Neural cell (in vitro differentiated cells): ENCODE measurements at regions not wholly inside any gene's neighbourhood (a gene's known extent, or its start where the extent isn't known, plus 50 kb on each side); places are given as distances from the start of the nearest gene placed in this dataset.

Experiments used
- H2AFZ ChIP-seq: fragments of 200-600, 300-800 bp; sonication (generic), shearing (Covaris generic); 2 replicates; pipeline ENCODE4 v1.6.0; 2014; ENCODE audit warnings: low read depth, mild to moderate bottlenecking, antibody characterized with exemption, low read length, moderate library complexity
- H3F3A ChIP-seq: fragments of 200-600 bp; shearing (Covaris generic); 2 replicates; pipeline ENCODE4 v1.6.1; 2016; ENCODE audit warnings: mild to moderate bottlenecking, moderate library complexity, mixed read lengths, antibody characterized with exemption, low read length; ENCODE audit not compliant: insufficient read depth, poor library complexity, severe bottlenecking
- H3K27ac ChIP-seq: fragments of 200-600, 300-800 bp; sonication (generic), shearing (Covaris generic); 2 replicates; pipeline ENCODE4 v1.5.1; 2014; ENCODE audit warnings: mild to moderate bottlenecking, low read length, moderate library complexity
- H3K27me3 ChIP-seq: fragments of 300-800, 200-600 bp; sonication (generic), shearing (Covaris generic); 2 replicates; pipeline ENCODE4 v1.6.0; 2014; ENCODE audit warnings: mild to moderate bottlenecking, low read depth, low read length, moderate library complexity; ENCODE audit not compliant: insufficient read depth
- H3K36me3 ChIP-seq: fragments of 300-800, 200-600 bp; sonication (generic), shearing (Covaris generic); 2 replicates; pipeline ENCODE4 v1.5.1; 2014; ENCODE audit warnings: mild to moderate bottlenecking, antibody characterized with exemption, low read length, moderate library complexity; ENCODE audit not compliant: insufficient read depth
- H3K4me2 ChIP-seq: fragments of 300-800, 200-600 bp; sonication (generic), shearing (Covaris generic); 2 replicates; pipeline ENCODE4 v1.6.0; 2014; ENCODE audit warnings: mild to moderate bottlenecking, low read length
- H3K4me3 ChIP-seq: fragments of 300-800, 200-600 bp; sonication (generic), shearing (Covaris generic); 2 replicates; pipeline ENCODE4 v1.5.1; 2014; ENCODE audit warnings: mild to moderate bottlenecking, low read length, moderate library complexity
- H3K79me2 ChIP-seq: fragments of 200-600 bp; shearing (Covaris generic); replicated peaks from 2 replicates; pipeline ENCODE4 v1.6.0; 2014; ENCODE audit warnings: mild to moderate bottlenecking, low read length, moderate library complexity; ENCODE audit not compliant: insufficient read depth
- H3K9ac ChIP-seq: fragments of 300-800, 200-600 bp; sonication (generic), shearing (Covaris generic); 2 replicates; pipeline ENCODE4 v1.6.1; 2016; ENCODE audit warnings: mild to moderate bottlenecking, low read length, mixed read lengths
- H3K9me2 ChIP-seq: fragments of 200-600 bp; shearing (Covaris generic); 2 replicates; pipeline ENCODE4 v1.6.1; 2016; ENCODE audit warnings: mild to moderate bottlenecking, low read length, mixed read lengths; ENCODE audit not compliant: insufficient read depth
- H3K9me3 ChIP-seq: fragments of 200-600, 300-800 bp; sonication (generic), shearing (Covaris generic); 2 replicates; pipeline ENCODE4 v1.6.1; 2016; ENCODE audit warnings: mild to moderate bottlenecking, mixed run types, low read length, moderate library complexity, mixed read lengths
- H4K20me1 ChIP-seq: fragments of 200-600 bp; shearing (Covaris generic); 2 replicates; pipeline ENCODE4 v1.6.1; 2016; ENCODE audit warnings: mild to moderate bottlenecking, mixed run types; ENCODE audit not compliant: insufficient read depth
- EP300 ChIP-seq: fragments of 450-650 bp; conservative IDR thresholded peaks from 2 replicates; pipeline ENCODE4 v1.6.1; 2014; ENCODE audit warnings: antibody characterized with exemption, mild to moderate bottlenecking, moderate library complexity; ENCODE audit not compliant: poor library complexity, severe bottlenecking
- EZH2 ChIP-seq: fragments of 200-600, 300-800 bp; shearing (Covaris generic), sonication (generic); IDR thresholded peaks from 2 replicates; pipeline ENCODE4 v1.6.1; 2014; ENCODE audit warnings: antibody characterized with exemption, low read length, borderline replicate concordance, mild to moderate bottlenecking; ENCODE audit not compliant: insufficient read depth, poor library complexity, severe bottlenecking
- MXI1 ChIP-seq: fragments of 450-650 bp; conservative IDR thresholded peaks from 2 replicates; pipeline ENCODE4 v1.6.1; 2014; ENCODE audit warnings: antibody characterized with exemption, mild to moderate bottlenecking; ENCODE audit not compliant: poor library complexity, severe bottlenecking
- POLR2AphosphoS5 ChIP-seq: IDR thresholded peaks from 2 replicates; pipeline ENCODE4 v1.6.1; 2012
- RAD21 ChIP-seq: fragments of 450-650 bp; conservative IDR thresholded peaks from 2 replicates; pipeline ENCODE4 v1.6.1; 2014; ENCODE audit warnings: antibody characterized with exemption, mild to moderate bottlenecking, moderate library complexity
- REST ChIP-seq: IDR thresholded peaks from 2 replicates; pipeline ENCODE4 v1.6.1; 2012; ENCODE audit warnings: borderline replicate concordance
- SMC3 ChIP-seq: fragments of 450-650 bp; conservative IDR thresholded peaks from 2 replicates; pipeline ENCODE4 v1.6.1; 2014; ENCODE audit warnings: antibody characterized with exemption, mild to moderate bottlenecking, moderate library complexity; ENCODE audit not compliant: poor library complexity
- TAF1 ChIP-seq: IDR thresholded peaks from 2 replicates; pipeline ENCODE4 v1.6.1; 2012; ENCODE audit warnings: low read depth
- TF ChIP-seq, protein P1 (sequence below): fragments of 450-650 bp; IDR thresholded peaks from 2 replicates; pipeline ENCODE4 v1.5.1; 2014; ENCODE audit warnings: antibody characterized with exemption, mild to moderate bottlenecking, moderate library complexity; ENCODE audit not compliant: poor library complexity, severe bottlenecking

GRCh38 chr2:103172821-103173220 is 411.0 kb downstream of the TMEM182 start:
- H3K79me2 ChIP-seq, result no peaks in the 10 kb centered on the region
- H3F3A ChIP-seq, result no peaks in the 10 kb centered on the region
- H3K27ac ChIP-seq, result no peak overlapping the region

DNA sequence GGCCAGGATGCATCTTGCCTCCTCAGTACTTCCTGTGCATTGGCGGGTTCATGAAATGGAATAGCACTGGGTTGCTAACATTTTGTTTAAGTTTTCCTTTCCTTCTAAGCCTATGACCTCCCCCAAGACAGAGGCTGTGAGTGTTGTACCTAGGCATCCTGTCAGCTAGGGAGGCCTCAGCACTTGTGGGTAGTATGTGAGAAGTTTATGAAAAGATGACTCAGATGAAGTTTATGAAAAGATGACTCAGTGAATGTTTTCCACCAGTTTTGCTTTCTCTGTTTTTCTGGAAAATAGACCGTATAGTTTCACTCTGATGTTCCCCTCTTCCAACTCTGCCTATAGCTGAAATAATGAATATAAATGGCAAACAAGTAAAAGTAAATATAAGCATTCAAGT is 412.9 kb downstream of the TMEM182 start:
- H3K9ac ChIP-seq, result no peak overlapping the region
- no peaks in the 10 kb centered on the region for H3K9me3 ChIP-seq
- no peak for TF ChIP-seq EP300
- TF ChIP-seq MXI1, result no peak
- TF ChIP-seq TAF1, result no peak
- TF ChIP-seq POLR2AphosphoS5, result no peak
- TF ChIP-seq REST, result no peak
- TF ChIP-seq EZH2, result no peak
- TF ChIP-seq RAD21, result no peak
- TF ChIP-seq, protein P1, sequence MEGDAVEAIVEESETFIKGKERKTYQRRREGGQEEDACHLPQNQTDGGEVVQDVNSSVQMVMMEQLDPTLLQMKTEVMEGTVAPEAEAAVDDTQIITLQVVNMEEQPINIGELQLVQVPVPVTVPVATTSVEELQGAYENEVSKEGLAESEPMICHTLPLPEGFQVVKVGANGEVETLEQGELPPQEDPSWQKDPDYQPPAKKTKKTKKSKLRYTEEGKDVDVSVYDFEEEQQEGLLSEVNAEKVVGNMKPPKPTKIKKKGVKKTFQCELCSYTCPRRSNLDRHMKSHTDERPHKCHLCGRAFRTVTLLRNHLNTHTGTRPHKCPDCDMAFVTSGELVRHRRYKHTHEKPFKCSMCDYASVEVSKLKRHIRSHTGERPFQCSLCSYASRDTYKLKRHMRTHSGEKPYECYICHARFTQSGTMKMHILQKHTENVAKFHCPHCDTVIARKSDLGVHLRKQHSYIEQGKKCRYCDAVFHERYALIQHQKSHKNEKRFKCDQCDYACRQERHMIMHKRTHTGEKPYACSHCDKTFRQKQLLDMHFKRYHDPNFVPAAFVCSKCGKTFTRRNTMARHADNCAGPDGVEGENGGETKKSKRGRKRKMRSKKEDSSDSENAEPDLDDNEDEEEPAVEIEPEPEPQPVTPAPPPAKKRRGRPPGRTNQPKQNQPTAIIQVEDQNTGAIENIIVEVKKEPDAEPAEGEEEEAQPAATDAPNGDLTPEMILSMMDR, result no peak
- TF ChIP-seq SMC3, result no peak
- H3K27me3 ChIP-seq, result no peaks in the 10 kb centered on the region
- no peaks in the 10 kb centered on the region for H3K79me2 ChIP-seq
- no peak overlapping the region for H3K27ac ChIP-seq
- no peaks in the 10 kb centered on the region for H3F3A ChIP-seq
- H3K36me3 ChIP-seq, result no peaks in the 10 kb centered on the region
- no peak overlapping the region for H2AFZ ChIP-seq
- no peaks in the 10 kb centered on the region for H3K9me2 ChIP-seq
- no peaks in the 10 kb centered on the region for H4K20me1 ChIP-seq
- no peak overlapping the region for H3K4me3 ChIP-seq
- H3K4me2 ChIP-seq, result no peak overlapping the region

More at GRCh38 chr2:103172821-103173220, 411.0 kb downstream of the TMEM182 start:
- TF ChIP-seq SMC3, result no peak
- TF ChIP-seq TAF1, result no peak
- Histone ChIP-seq H3K9ac (no peak overlapping the region), H3K27me3 (no peaks in the 10 kb centered on the region), H3K9me2 (no peaks in the 10 kb centered on the region), H2AFZ (no peak overlapping the region), H3K4me3 (no peak overlapping the region), H3K36me3 (no peaks in the 10 kb centered on the region), H3K4me2 (no peak overlapping the region), H4K20me1 (no peaks in the 10 kb centered on the region), H3K9me3 (no peaks in the 10 kb centered on the region)

DNA sequence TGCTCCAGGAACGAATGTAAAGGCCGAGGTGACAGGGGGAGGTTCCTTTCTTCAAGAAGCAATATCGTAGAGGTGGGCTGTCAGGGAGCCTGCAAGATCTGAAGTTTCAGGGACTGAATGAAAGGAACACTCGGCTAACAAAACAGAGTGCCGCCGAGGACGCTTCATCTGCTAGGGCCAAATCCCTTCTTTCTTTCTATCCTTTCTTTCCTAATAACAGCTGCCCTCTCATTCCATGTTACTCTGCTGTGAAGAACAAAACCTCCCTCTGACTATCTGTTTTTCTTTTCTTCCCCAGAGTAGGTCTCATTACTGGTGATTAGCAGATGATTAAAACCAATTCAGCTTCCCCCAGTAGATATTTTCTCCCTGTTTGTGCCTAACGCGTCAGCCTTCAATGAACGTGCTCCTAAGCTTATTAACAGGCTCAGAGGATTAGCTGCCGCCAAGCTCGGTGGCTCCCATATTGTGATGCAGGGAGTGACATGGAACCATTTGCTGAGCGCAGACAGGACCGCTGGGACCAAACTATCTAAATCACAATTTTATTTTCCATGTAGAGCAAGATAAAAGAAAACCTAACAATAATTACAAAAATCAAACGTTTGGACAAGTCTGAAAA is 414.6 kb downstream of the TMEM182 start:
- TF ChIP-seq EP300 (no peak), MXI1 (no peak), TAF1 (no peak), RAD21 (no peak), POLR2AphosphoS5 (no peak), REST (no peak), EZH2 (no peak), SMC3 (no peak)
- TF ChIP-seq, protein P1, result no peak
- H3K36me3 ChIP-seq, result no peaks in the 10 kb centered on the region
- no peaks in the 10 kb centered on the region for H3K9me3 ChIP-seq
- H2AFZ ChIP-seq, result no peak overlapping the region
- H3F3A ChIP-seq, result no peaks in the 10 kb centered on the region
- H3K27ac ChIP-seq, result no peak overlapping the region
- H3K27me3 ChIP-seq, result no peaks in the 10 kb centered on the region
- H3K79me2 ChIP-seq, result no peaks in the 10 kb centered on the region
- H3K9me2 ChIP-seq, result no peaks in the 10 kb centered on the region
- no peak overlapping the region for H3K4me3 ChIP-seq
- H3K4me2 ChIP-seq, result no peak overlapping the region
- no peaks in the 10 kb centered on the region for H4K20me1 ChIP-seq
- no peak overlapping the region for H3K9ac ChIP-seq
